Hindlimb muscle (tissue), 1 donor: ENCODE measurements at regions not wholly inside any gene's neighbourhood (a gene's known extent, or its start where the extent isn't known, plus 50 kb on each side); places are given as distances from the start of the nearest gene placed in this dataset.
"Not testable (repeated sequence)": the region's sequence is repeated elsewhere in the genome, so short reads cannot be mapped to it uniquely, and the experiment has no call there.

Experiments
- DNase-seq: peaks from one replicate; pipeline ENCODE4 v3.0.0-alpha.2; 2013

DNA sequence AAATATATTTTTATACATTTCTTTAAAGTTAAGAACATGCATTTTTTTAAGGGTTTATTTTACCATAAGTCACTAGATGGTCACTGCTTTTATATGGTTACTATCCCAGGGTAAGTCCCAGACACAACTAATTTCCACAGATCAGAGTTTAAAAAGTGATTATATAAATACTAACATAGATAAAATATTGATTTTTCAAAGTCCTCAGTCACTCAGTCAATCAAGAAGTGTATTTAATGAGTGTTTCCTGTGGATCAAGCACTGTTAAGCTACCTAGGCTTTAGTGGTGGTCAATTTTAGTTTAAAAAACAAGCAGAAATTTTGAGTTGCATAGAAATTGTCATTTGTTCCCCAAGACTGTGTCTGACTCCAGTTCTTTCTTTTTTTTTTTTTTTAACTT, 399.5 kb upstream of the SYNCRIP start:
- DNase-seq = no peak

DNA sequence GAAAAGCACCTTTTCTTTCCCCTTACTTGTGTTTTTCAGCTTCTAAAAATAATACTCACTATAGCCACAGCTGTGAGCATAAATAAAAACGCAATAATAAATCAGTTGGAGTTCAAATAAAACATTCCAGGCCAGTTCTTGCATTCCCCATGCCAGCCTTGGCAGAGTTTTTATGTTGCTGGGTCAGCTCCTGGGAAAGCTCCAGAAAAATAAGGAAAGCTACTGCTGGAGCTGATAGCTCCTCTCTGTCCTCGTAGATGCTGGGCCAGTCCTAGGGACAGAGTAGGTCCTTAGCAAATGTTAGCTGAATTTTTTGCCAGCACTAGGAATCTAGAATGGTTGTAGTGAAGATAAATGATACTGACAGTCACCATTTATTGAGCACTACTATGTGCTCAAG, 389.0 kb upstream of the SYNCRIP start:
- DNase-seq = peak; percentile 3

DNA sequence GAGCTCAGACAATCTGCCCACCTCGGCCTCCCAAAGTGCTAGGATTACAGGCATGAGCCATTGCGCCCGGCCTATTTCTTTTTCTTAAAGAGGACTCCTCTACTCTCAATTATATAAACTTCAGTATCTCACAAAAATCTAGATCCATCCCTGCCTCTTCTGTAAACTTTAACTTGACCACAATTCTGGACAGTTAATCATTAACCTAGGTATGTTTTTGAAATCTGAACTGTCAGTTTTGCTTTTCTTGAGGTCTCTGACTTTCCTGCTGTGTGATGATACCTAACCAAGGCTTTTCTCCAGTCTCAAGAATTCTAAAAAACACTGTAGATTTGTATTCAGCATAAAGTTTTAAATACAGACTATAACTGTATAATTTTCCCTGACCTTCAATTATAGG, 388.2 kb upstream of the SYNCRIP start:
- no peak for DNase-seq

DNA sequence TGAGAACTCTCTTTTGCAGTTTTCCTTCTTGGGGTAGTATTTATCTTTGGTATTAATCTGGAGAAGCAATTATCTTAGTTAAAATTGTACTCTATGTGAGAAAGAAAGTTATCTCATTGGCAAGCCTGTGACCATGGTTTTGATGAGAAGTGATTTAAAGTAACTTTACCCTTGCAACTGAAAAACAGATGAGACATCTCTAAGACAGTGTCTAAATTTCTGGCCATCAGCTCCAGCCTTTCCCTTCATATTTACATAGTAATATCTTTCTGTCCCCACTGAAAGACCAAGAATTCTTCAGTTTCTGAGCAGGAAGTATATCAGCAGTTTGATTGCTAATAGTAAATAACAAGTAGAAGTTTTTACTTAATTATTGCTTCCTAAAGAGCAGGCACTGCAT, 386.1 kb upstream of the SYNCRIP start:
- DNase-seq = no peak

DNA sequence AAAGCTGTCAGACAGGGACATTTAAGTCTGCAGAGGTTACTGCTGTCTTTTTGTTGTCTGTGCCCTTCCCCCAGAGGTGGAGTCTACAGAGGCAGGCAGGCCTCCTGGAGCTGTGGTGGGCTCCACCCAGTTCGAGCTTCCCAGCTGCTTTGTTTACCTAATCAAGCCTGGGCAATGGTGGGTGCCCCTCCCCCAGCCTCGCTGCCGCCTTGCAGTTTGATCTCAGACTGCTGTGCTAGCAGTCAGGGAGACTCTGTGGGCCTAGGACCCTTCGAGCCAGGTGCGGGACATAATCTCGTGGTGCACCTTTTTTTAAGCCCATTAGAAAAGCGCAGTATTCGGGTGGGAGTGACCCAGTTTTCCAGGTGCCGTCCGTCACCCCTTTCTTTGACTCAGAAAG, 384.2 kb upstream of the SYNCRIP start:
- not testable (repeated sequence) for DNase-seq

DNA sequence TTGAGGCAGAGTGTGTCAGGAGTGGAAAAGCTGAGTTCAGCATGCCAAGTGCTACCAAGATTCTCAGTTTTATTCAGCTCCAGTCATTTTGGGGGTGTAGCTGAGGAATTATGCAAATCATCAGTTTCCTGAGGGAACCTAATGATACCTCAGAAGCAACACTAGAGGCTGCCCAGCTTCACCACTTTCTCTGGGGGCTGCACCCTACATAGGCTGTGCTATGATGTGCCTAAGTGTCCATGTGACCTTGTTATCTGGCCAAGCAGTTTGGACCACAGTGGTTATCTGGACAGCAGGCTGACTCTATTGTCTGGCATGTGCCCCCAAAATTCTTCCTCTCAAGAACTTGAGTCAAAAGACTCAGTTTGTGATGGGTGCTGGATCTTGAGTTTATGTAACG, 374.6 kb upstream of the SYNCRIP start:
- DNase-seq = no peak

DNA sequence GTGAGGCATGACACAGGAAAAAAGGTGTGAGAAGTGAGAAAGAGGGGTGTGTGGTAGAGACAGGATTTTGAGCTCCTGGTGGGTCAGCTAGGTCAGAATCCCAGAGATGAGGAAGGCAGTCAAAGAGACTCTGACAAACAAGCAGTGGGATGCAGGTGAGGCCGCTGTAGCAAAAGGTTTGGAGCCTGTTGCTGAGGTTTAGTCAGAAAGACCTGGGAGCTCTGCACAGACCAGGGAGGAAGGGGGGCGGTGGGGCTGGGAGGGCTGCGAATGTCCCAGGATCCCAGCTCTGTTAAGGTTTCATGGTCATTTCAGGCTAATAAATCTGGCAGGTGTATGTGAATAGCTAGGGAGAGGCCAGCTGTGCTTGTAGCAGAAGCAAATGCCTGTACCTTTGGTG, 373.9 kb upstream of the SYNCRIP start:
- DNase-seq = no peak

DNA sequence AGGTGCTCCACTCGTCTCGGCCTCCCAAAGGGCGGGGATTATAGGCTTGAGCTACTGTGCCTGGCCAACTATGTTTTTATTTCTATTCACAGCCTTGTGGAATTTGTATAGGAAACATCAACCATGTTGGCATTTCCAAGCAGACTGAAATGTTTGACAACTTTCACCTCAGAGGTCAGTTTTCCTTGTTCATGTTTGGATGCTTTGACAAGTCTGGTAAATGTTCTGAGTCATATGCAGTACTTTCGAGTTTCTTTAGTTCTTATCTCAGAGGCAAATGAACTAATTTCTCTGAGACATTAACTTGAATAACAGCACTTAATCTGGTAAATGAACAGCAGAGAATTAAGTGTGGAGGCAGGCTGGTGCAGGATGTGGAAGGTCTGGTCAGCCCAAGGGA, 373.4 kb upstream of the SYNCRIP start:
- no peak for DNase-seq

DNA sequence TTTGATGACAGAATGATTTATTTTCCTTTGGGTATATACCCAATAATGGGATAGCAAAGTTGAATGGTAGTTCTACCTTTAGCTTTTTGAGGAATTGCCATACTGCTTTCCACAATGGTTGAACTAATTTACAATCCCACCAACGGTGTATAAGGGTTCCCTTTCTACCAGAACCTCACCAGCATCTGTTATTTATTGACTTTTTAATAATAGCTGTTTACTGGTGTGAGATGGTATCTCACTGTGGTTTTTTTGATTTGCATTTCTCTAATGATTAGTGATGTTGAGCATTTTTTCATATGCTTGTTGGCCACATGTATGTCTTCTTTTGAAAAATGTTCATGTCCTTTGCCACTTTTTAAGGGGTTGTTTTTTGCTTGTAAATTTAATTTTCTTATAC, 370.3 kb upstream of the SYNCRIP start:
- DNase-seq = not testable (repeated sequence)

DNA sequence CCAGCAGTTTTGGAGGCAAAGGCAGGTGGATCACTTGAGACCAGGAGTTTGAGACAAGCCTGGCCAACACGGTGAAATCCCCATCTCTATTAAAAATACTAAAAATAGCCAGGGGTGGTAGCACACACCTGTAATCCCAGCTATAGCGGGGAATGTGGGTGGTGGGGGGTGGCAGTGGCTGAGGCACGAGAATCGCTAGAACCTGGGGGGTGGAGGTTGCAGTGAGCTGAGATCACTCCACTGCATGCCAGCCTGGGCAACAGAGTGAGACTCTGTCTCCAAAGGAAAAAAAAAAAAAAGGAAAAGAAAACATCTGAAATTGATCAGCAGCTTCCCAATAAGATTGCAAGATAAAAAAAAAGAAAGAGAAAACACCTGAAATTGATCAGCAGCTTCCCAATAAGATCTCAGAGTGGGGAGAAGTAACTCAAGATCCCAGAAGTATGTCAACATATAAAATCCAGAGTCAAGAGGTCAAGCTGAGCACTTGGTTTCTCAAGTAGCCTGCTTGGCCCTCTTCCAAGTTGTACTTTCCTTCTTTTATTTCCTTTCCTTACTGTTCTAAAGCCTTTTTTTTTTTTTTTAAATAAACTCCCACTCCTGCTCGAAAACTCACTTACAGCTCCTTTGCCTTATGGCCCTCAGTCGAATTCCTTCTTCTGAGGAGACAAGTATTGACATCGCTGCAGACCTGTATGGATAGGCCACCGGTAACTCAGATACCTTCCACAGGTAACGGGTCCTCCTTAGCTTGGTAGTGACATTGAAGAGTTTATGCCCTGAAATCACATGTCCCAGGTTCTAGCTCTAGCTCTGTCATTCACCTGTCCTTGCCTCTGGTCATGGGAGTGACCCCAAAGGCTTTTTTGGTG, 368.5 kb upstream of the SYNCRIP start:
- DNase-seq = no peak

DNA sequence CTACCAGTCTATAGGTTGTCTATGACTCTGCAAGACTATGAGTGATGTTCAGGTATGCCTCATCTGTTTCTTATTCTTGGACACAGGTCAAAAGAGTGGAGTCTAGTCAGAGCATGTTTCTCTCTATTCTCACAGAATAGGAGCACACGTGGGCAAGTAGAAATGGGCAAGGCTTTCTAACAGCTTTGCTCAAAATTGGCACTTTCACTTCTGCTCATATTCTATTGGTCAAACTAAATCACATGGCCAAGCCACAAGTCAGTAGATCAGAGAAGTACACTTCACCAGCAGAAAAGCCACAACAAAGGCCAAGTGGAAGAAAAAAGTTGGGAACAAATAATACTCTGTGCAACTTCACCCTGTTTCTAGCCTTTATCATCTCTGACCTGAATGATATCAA, 354.5 kb upstream of the SYNCRIP start:
- no peak for DNase-seq

DNA sequence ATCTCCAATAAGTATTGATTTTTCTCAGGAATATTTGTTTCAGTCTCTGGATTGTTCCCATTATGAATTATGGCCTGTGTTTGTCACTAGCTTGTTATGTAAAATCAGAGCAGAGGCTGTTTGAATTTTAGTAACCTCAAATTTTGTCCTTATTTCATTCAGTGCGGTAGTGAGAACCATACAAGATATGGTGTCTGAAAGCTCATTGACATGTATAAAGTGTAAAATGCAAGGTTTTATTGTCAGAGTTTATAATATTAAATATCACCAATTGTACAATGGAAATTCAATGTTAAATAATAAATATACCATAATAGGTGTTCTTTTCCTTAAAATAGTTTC, 353.3 kb upstream of the SYNCRIP start:
- DNase-seq = no peak

DNA sequence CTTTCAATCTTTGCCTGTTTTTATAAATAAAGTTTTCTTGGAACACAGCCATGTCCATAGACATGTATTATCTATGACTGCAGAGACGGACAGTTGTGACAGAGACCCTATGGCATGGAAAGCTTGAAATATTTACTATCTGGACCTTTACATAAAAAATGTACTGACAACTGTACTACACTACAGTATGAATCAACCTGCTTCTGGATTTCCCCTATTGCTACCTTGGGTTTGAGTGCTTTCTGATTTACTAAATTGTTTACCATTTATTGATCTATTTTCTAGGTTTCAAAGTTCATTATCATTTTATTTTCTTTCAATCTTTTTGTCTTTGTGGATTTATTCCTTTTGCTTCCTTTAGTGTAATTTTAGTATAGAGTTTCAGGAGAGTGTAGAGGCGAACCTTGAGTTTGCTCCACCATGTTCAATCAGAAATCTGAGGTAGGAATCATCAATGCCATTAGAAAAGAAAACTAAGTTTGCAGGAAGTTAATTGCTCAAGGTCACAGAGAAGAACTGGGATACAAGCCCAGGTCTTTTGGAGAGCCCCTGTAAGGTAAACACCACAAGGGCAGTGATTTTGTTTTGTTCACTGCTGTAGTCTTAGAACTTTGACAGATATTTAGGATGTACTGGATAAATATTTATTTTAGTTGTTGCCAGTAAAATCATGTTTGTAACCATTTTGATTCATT, 352.8 kb upstream of the SYNCRIP start:
- DNase-seq = no peak

DNA sequence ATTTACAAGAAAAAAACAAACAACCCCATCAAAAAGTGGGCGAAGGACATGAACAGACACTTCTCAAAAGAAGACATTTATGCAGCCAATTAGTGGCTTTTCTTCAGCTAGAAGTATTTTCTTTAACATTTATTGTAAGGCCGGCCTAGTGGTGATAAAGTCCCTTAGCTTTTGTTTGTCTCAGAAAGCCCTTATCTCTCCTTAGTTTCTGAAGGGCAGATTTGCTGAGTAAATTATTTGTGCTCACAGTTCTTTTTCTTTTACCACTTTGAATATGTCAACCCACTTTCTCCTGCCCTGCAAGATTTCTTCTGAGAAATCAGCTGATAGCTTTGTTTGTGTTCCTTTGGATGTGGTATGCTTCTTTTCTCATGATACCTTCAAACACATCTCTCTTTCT, 344.0 kb upstream of the SYNCRIP start:
- no peak for DNase-seq

DNA sequence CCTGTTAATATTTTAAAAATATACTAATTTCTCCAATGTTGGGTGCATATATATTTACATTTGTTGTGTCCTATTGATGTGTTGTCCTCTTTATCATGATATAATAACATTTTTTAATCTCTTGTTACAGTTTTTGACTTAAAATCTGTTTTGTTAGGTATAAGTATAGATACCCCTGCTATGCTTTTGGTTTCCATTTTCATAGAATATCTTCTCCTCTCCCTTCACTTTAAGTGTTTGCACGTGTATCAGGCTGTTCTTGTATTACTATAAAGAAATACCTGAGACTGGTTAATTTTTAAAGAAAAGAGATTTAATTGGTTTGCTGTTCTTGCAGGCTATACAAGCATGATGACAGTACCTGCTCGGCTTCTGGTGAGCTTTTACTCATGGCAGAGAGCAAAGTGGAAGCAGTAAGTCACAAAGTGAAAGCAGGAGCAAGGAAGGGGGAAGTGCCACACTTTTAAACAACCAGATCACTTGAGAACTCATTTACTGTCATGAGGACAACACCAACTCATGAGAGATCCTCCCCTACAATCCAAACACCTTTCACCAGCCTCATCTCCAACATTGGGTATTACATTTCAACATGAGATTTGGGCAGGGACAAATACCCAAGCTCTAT, 340.5 kb upstream of the SYNCRIP start:
- DNase-seq = no peak

DNA sequence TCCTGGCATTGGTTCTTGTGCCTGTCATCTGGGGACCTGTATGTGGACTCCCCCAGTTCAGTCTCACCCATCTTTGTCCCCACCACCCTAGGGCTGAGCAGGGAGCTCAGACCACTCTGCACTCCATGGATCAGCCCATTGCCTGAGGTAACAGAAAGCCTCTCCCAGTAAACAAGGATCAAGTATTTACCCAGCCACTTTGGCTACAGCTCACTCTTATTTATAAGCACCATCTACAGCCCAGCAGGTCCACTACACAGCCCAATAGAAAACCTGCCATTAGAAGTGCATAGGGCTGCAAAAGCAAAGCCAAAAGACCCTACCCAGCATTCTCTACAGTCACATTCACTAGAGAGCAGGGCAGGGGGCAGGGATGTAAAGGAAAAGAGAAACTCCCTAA, 335.0 kb upstream of the SYNCRIP start:
- DNase-seq = no peak

DNA sequence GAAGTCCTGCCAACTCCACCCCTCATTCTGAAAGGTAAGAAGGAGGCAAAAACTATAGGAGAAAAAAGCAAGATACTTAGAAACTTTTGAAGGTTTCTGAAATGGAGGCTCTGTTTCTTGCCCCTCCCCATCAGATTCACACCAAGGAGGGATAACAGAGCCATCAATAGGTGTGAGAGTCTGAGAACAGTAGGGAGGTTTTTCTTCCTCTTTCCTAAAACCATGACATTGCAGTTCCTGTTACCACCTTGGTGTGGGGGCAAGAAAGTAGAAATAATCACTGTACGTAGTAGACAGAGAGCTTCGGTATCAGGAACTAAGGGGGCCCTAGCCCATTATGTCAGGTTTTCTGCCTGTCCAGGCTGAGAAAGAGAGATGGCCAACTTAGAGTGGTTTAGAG, 333.3 kb upstream of the SYNCRIP start:
- no peak for DNase-seq

DNA sequence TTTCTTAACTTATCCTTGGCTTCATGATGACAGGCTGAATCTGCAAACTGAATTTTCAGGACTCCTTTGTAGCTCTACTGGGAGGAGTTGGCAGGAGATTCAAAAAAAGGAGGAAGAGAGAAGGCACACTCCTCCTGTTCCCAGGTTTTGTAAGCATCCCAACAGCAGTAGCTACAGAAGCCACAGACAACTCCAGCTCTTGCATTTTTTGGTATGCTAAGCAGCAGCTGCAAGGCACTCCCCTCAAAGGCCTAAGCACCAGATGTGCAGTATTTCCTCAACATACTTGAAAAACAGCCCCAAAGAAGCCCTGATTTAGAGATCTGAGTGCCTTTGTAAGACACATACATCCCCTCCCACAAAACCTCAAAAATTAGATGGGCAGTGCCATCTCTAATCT, 328.6 kb upstream of the SYNCRIP start:
- no peak for DNase-seq

DNA sequence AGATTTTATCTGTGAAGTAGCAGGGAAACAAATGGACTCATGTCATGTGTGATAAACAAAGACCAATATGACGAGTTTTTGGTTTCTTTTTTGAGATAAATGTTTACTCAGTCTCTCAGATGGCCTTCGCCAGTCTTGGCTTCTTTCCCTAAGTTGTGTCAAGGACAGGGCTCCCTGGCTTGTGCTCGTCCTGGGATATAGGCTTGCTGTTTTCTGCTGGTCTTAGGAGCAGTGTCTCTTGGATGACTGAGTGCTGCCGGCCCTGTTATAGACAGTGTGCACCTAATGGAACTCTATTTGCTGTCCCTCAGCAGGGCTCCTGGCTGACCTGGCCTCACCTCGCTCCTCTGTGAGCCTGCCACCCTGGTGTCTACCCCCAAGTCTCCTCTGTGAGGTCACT, 324.1 kb upstream of the SYNCRIP start:
- no peak for DNase-seq

DNA sequence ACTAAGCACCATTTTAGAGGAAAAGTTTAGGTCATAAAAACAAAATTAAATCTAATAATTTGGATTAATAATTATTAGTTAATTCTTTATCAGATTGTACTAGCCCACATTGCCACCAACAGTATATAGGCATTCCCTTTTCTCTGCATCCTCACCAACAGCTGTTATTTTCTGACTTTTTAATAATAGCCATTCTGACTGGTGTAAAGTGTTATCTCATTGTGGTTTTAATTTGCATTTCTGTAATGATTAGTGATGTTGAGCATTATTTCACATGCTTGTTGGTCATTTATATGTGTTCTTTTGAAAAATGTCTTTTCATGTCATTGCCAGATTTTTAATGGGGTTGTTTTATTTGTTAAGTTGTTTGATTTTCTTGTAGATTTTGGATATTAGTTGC, 319.1 kb upstream of the SYNCRIP start:
- DNase-seq = no peak

DNA sequence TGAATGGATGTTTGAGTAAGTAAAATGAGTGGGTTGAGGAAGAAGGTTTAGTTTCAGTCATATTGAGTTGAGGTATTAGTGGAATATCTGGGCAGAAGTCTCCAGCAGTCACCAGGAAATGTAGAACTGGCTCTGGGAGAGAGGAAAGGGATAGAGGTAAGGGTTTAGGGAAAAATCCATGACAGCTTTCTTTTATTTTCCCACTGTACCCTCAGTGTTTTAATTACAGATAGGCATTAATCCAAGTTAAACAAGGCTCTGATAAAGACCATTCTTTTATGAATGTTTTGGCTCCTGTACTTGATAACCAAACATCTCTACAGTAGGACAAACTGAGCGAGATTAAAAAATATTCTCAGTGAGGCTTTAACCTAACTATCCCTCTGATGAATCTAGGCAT, 318.4 kb upstream of the SYNCRIP start:
- DNase-seq = no peak

DNA sequence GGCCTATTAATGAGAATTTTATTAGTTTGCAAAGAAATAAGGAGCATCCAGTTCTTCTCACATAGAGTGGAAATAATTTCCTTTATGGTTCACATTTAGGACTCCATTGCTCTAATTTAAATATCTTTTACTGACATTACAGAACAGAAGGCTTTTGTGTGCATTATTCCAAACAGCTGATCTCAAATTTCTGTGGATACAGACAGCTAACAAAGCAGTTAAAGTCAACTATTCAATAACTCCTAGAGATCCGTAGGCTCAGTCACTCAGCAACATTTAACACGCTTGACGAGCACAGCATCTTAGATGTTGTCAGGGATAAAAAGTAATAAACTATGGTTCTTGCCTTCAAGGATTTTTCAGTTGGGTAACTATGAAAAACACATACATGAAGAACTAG, 305.8 kb upstream of the SYNCRIP start:
- DNase-seq = no peak

DNA sequence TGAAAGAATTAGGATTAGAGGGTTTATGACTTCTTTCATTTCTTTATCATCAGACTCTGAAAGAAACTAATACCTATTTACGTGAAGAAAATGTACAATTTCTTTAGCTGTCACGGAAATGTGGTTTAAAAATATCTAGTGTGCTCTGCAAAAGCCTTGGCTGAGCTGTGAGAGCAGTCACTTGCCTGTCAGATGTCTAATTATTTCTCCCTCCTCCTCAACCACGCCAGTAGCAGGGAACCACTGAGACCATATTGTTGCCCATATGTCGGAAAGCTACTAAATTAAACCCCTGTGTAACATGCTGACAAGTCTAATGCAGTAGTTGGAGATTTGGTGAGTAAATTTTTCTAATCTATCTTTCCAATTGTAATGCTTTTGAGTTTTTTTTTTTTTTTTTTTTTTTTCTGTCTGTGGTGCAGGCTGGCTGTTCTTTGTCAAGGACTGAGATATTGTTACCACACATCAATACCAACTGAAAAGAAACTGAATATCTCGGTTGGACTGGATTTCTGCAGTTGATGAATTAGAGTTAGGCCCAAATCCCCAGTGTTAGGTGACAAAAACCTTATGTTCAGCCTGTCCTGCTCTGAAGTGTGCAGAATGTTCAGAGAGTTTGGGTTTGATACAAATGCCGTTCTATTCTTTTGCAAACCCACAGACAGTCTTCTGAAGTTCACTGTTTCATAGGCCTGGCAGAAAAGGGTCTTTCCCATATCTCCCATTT, 302.9 kb upstream of the SYNCRIP start:
- DNase-seq = no peak
